ENCODE measurements at regions not wholly inside any gene's neighbourhood (a gene's known extent, or its start where the extent isn't known, plus 50 kb on each side); places are given as distances from the start of the nearest gene placed in this dataset.

DNA sequence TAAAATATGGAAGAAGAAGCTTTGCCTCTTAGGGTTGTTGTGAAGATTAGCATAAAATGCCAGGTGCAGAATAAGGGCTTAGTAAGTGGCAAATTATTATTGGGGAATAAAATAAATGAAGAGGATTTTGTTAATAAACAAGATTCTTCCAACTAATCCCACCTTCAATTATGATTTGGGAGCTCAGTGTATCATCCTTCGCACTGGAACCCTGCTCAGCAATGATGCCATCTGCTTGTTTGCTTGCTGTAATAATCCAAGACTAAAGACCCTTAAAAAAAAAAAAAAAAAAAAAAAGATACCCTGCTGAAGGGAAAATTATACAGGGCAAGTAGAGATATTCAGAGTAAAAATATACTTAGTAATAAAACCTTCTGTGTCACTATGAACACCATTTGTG lies 62.0 kb upstream of the RREB1 start:
- no peak overlapping the region for H3K27ac ChIP-seq
- TF ChIP-seq, protein P1, sequence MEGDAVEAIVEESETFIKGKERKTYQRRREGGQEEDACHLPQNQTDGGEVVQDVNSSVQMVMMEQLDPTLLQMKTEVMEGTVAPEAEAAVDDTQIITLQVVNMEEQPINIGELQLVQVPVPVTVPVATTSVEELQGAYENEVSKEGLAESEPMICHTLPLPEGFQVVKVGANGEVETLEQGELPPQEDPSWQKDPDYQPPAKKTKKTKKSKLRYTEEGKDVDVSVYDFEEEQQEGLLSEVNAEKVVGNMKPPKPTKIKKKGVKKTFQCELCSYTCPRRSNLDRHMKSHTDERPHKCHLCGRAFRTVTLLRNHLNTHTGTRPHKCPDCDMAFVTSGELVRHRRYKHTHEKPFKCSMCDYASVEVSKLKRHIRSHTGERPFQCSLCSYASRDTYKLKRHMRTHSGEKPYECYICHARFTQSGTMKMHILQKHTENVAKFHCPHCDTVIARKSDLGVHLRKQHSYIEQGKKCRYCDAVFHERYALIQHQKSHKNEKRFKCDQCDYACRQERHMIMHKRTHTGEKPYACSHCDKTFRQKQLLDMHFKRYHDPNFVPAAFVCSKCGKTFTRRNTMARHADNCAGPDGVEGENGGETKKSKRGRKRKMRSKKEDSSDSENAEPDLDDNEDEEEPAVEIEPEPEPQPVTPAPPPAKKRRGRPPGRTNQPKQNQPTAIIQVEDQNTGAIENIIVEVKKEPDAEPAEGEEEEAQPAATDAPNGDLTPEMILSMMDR (IDR thresholded peaks at IDR 0.05) = no peak
- TF ChIP-seq ZFX (IDR thresholded peaks at IDR 0.05; ENCODE audit: borderline replicate concordance) = no peak

DNA sequence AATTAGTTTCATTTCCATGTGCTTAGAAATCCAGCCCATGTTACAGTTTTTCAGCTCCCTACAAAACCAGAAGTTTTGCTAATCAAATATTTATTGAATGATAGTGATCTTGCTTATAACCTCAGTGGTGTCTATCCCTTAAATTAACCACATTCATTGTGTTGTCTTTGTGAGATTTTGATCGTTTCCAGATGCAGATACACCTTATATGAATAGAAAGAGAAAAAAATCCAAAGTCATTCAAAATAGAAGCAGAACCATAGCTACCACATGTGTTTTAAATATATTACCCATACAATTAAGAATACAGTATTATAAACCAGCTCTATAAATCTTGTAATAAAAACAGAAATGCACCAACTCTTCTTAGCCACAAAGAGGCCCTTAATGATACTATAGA lies 60.6 kb upstream of the RREB1 start:
- H3K27ac ChIP-seq = no peak overlapping the region

DNA sequence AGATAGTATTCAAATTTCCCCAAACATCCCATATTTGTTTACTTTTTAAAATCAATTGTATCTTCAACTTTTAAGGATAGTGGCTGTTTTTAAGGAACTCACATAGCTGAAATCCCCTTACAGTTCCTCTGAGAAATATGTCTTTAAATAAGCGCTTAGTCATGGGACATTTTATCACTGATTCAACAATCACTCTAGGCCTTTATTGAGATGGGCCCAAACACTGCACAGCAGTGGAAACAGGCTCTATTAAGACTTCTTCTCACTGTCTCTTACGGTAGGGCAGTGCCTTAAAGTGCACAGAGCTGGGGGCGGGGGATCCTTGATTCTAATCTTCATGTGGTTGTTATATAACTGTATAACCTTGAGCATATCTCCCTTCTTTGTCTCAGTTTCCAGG lies 59.8 kb upstream of the RREB1 start:
- no peak overlapping the region for H3K27ac ChIP-seq
- TF ChIP-seq ZFX (IDR thresholded peaks at IDR 0.05; ENCODE audit: borderline replicate concordance) = no peak
- TF ChIP-seq, protein P1 (IDR thresholded peaks at IDR 0.05) = no peak

More for the DNA sequence above, 60.6 kb upstream of the RREB1 start:
- TF ChIP-seq, protein P1 (IDR thresholded peaks at IDR 0.05) = no peak
- TF ChIP-seq ZFX (IDR thresholded peaks at IDR 0.05; ENCODE audit: borderline replicate concordance) = no peak

DNA sequence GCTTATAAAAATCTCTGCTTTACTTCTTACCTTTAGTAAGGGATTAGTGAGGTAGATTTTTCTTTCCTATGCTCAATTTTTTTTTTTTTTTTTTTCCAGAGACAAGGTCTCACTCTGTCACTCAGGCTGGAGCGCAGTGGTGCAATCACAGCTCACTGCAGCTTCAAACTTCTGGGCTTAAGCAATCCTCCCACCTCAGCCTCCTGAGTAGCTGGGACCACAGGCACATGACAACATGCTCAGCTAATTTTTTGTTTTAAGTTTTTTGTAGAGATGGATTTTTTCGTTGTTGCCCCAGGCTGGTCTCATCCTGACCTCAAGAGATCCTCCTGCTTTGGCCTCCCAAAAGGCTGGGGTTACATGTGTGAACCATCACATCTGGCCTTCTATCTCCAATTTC lies 58.9 kb upstream of the RREB1 start:
- no peak overlapping the region for H3K27ac ChIP-seq
- TF ChIP-seq ZFX (IDR thresholded peaks at IDR 0.05; ENCODE audit: borderline replicate concordance) = no peak
- TF ChIP-seq, protein P1 (IDR thresholded peaks at IDR 0.05) = no peak

DNA sequence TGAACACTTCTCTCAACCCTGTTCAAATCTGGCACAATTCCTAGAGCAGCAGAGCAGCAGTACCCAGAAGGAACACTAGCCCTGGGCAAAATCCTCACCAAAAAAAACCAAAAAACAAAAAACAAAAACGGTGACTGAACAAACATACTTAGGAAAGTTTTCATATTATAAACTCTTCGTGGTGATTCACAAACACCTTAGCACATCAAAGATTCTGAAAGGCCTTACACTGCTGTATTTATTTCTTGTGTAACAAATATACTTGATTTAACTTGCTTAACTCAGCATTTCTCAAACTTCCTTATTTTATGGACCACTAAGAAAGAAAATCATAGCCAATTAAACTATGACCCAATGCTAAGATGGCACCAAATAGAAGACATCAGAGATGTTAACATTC lies 57.8 kb upstream of the RREB1 start:
- TF ChIP-seq ZFX (IDR thresholded peaks at IDR 0.05; ENCODE audit: borderline replicate concordance) = no peak
- TF ChIP-seq, protein P1 (IDR thresholded peaks at IDR 0.05) = no peak
- H3K27ac ChIP-seq = no peak overlapping the region

DNA sequence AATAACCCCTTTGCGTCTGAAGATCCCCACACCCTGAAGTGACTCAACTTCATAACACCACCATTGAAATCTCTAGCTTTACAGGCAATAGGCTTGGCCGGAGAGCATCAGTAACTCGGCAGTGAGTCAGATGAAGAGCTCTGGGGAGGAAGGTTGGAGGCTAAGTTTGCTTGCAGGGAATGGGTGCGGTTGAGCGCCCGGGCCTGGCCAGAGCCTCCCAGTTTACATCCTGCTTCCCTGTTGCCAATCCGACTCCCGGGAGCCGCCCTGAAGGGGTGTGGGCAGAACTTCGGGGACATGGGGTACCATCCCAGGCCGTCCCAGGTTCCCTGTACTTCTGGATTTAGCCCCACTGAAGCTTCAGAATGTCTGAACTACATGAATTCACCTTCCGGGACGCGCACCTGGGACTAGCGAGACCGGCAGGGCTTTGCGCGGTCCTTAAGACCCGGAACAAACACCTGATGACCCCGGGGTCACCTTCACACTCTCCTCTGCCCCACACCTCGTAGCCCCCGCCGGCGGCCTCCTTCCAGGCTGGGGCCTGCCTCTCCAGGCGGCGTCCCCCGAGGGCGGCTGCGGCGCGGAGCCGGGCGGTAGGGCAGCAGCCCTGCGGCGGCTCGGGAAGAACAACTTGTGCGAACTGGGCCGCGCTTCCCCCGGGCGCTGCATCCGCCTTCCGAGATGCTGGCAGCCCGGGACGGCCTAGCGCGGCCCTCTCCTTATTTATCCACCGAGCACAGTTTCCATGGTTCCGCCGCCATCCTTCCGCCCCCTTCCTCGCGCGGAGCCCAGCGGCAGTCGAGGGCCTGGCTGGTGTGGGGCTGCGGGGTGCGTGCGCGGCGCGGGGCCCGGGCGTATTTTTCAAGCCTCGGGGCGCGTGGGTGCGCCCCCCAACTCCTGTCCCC lies 56.6 kb upstream of the RREB1 start:
- TF ChIP-seq, protein P1 (IDR thresholded peaks at IDR 0.05) = no peak
- TF ChIP-seq ZFX (IDR thresholded peaks at IDR 0.05; ENCODE audit: borderline replicate concordance) = no peak
- H3K27ac ChIP-seq = peak overlapping the region; percentile 29; the same call in 1 of the 2 replicates

DNA sequence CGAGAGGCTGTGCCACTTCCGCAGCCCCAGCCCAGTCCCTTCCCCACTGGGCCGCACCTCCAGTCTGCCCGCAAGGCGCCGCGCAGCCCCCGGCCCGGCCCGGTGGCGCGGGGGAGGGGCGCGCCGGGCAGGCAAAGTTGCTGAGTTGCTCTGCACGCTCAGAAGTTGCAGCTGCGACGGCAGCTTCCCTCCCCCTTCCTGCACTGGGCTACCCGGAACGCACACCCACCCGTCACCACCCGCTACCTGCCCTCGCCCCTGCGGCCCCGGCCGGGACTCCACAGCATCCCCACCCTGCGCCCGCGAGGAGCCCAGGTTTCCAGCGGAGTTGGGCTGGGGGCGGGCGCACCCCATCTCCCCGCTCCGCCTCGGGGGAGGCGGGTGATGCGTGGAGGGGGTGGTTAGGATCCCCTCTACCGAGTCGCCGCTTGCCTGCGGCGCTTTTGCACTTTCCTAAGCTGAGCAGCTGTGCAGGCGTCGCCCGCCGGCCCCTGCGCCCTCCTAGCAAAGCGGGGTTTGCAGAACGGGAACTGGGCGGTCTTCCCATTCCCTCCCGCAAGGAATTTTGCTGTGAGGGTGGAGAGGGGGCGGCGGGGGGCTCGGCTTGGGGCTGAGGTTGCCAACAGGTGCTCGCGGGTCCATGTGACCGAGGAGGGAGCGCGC lies 55.9 kb upstream of the RREB1 start:
- peak overlapping the region; percentile 29; the same call in 1 of the 2 replicates for H3K27ac ChIP-seq
- TF ChIP-seq ZFX (IDR thresholded peaks at IDR 0.05; ENCODE audit: borderline replicate concordance) = no peak
- TF ChIP-seq, protein P1 (IDR thresholded peaks at IDR 0.05) = no peak

Data from 22Rv1 (cell line).